Mesendoderm (in vitro differentiated cells): ENCODE measurements at regions not wholly inside any gene's neighbourhood (a gene's known extent, or its start where the extent isn't known, plus 50 kb on each side); places are given as distances from the start of the nearest gene placed in this dataset.
A peak's percentile ranks its signal among the peaks of the same experiment; 100 is the strongest.

Source experiments
- DNase-seq: peaks from one replicate; pipeline ENCODE4 v3.0.0; 2013
- H2AK5ac ChIP-seq: 2 replicates; pipeline ENCODE4 v1.6.1; 2013; ENCODE audit warnings: low read length, inconsistent platforms
- H2BK120ac ChIP-seq: 2 replicates; pipeline ENCODE4 v1.6.1; 2013; ENCODE audit warnings: low read depth, mild to moderate bottlenecking, low read length, moderate library complexity, mixed read lengths
- H2BK15ac ChIP-seq: replicated peaks from 2 replicates; pipeline ENCODE4 v1.6.1; 2013; ENCODE audit warnings: low read depth, mild to moderate bottlenecking, moderate library complexity
- H2BK5ac ChIP-seq: 2 replicates; pipeline ENCODE4 v1.6.1; 2013; ENCODE audit warnings: low read length, inconsistent platforms
- H3K18ac ChIP-seq: 2 replicates; pipeline ENCODE4 v1.6.1; 2013; ENCODE audit warnings: mild to moderate bottlenecking, low read length, mixed read lengths
- H3K23ac ChIP-seq: one replicate; pipeline ENCODE4 v1.6.1; 2013; ENCODE audit warnings: low read length
- H3K27ac ChIP-seq: 2 replicates; pipeline ENCODE4 v1.5.1; 2013; ENCODE audit warnings: low read depth, mild to moderate bottlenecking, inconsistent platforms, low read length, moderate library complexity
- H3K27me3 ChIP-seq: 2 replicates; pipeline ENCODE4 v1.6.1; 2013; ENCODE audit warnings: low read length, control low read depth, mild to moderate bottlenecking, inconsistent platforms; ENCODE audit not compliant: insufficient read depth, poor library complexity
- H3K36me3 ChIP-seq: 2 replicates; pipeline ENCODE4 v1.6.1; 2013; ENCODE audit warnings: low read length, inconsistent platforms; ENCODE audit not compliant: control insufficient read depth, insufficient read depth
- H3K4ac ChIP-seq: one replicate; pipeline ENCODE4 v1.6.1; 2013; ENCODE audit warnings: low read depth, mild to moderate bottlenecking, low read length, moderate library complexity
- H3K4me1 ChIP-seq: 2 replicates; pipeline ENCODE4 v1.6.1; 2013; ENCODE audit warnings: low read depth, low read length, inconsistent platforms; ENCODE audit not compliant: control insufficient read depth
- H3K4me2 ChIP-seq: 2 replicates; pipeline ENCODE4 v1.6.1; 2013; ENCODE audit warnings: low read length
- H3K4me3 ChIP-seq: 2 replicates; pipeline ENCODE4 v1.5.1; 2013; ENCODE audit warnings: mild to moderate bottlenecking, low read length
- H3K56ac ChIP-seq: one replicate; pipeline ENCODE4 v1.6.1; 2013; ENCODE audit warnings: low read length
- H3K79me1 ChIP-seq: 2 replicates; pipeline ENCODE4 v1.6.1; 2013; ENCODE audit warnings: low read length, inconsistent platforms
- H3K79me2 ChIP-seq: 2 replicates; pipeline ENCODE4 v1.6.1; 2013; ENCODE audit warnings: mild to moderate bottlenecking, low read length; ENCODE audit not compliant: control insufficient read depth, insufficient read depth
- H3K9ac ChIP-seq: 2 replicates; pipeline ENCODE4 v1.6.1; 2013; ENCODE audit warnings: low read length, inconsistent platforms
- H4K5ac ChIP-seq: one replicate; pipeline ENCODE4 v1.6.1; 2013; ENCODE audit warnings: low read length
- H4K8ac ChIP-seq: one replicate; pipeline ENCODE4 v1.6.1; 2013; ENCODE audit warnings: low read depth, mild to moderate bottlenecking, control low read depth, low read length, moderate library complexity
- WGBS: extraction: QIAGEN DNeasy Blood & Tissue Kit; methylation state at CpG from one replicate; pipeline ENCODE4 v1.1.7; 2013; ENCODE audit warnings: low lambda C conversion rate, missing lambda C conversion rate; ENCODE audit not compliant: insufficient coverage; ENCODE audit errors: extremely low coverage; 5-methylcytosine and 5-hydroxymethylcytosine counted together

GRCh38 chr1:195394567-195394966 is 1213.7 kb downstream of the KCNT2 start:
- H2AK5ac ChIP-seq: no peak overlapping the region
- WGBS: no CpG with 5 or more reads among the region's 1 CpG
- H3K9ac ChIP-seq: no peak overlapping the region
- no peaks in the 10 kb centered on the region for H3K27me3 ChIP-seq
- no peak overlapping the region for H3K4ac ChIP-seq
- H3K4me1 ChIP-seq: no peaks in the 10 kb centered on the region
- H4K5ac ChIP-seq: no peak overlapping the region
- H3K4me3 ChIP-seq: no peak overlapping the region
- H3K23ac ChIP-seq: no peak overlapping the region
- no peak overlapping the region for H2BK15ac ChIP-seq
- H3K4me2 ChIP-seq: no peak overlapping the region
- H2BK5ac ChIP-seq: no peak overlapping the region
- H3K79me1 ChIP-seq: no peaks in the 10 kb centered on the region
- no peak overlapping the region for H3K18ac ChIP-seq
- DNase-seq: peak; percentile 1
- no peaks in the 10 kb centered on the region for H3K79me2 ChIP-seq
- H3K56ac ChIP-seq: no peak overlapping the region
- no peak overlapping the region for H3K27ac ChIP-seq
- no peak overlapping the region for H2BK120ac ChIP-seq
- H3K36me3 ChIP-seq: no peaks in the 10 kb centered on the region
- no peak overlapping the region for H4K8ac ChIP-seq

GRCh38 chr1:195376190-195376589 is 1232.0 kb downstream of the KCNT2 start:
- H3K4me3 ChIP-seq: no peak overlapping the region
- H3K23ac ChIP-seq: no peak overlapping the region
- no peak overlapping the region for H4K8ac ChIP-seq
- H3K27ac ChIP-seq: no peak overlapping the region
- H3K4ac ChIP-seq: no peak overlapping the region
- H3K27me3 ChIP-seq: no peaks in the 10 kb centered on the region
- H3K79me1 ChIP-seq: no peaks in the 10 kb centered on the region
- DNase-seq: peak; percentile 1
- H3K9ac ChIP-seq: no peak overlapping the region
- H3K56ac ChIP-seq: no peak overlapping the region
- no peak overlapping the region for H3K18ac ChIP-seq
- no peak overlapping the region for H2AK5ac ChIP-seq
- no peak overlapping the region for H3K4me2 ChIP-seq
- H3K79me2 ChIP-seq: no peaks in the 10 kb centered on the region
- H2BK5ac ChIP-seq: no peak overlapping the region
- no peak overlapping the region for H4K5ac ChIP-seq
- no peak overlapping the region for H2BK120ac ChIP-seq
- H2BK15ac ChIP-seq: no peak overlapping the region
- no peaks in the 10 kb centered on the region for H3K4me1 ChIP-seq
- H3K36me3 ChIP-seq: no peaks in the 10 kb centered on the region

GRCh38 chr1:195373856-195374255 is 1234.4 kb downstream of the KCNT2 start:
- DNase-seq: no peak
- no peaks in the 10 kb centered on the region for H3K4me1 ChIP-seq
- H3K4me3 ChIP-seq: no peak overlapping the region
- no peak overlapping the region for H2AK5ac ChIP-seq
- no peak overlapping the region for H3K23ac ChIP-seq
- no peak overlapping the region for H3K27ac ChIP-seq
- H3K56ac ChIP-seq: no peak overlapping the region
- H4K8ac ChIP-seq: no peak overlapping the region
- no peak overlapping the region for H2BK120ac ChIP-seq
- H3K79me1 ChIP-seq: no peaks in the 10 kb centered on the region
- H2BK15ac ChIP-seq: no peak overlapping the region
- no peak overlapping the region for H3K4ac ChIP-seq
- H3K79me2 ChIP-seq: no peaks in the 10 kb centered on the region
- no peaks in the 10 kb centered on the region for H3K36me3 ChIP-seq
- H2BK5ac ChIP-seq: no peak overlapping the region
- H4K5ac ChIP-seq: no peak overlapping the region
- H3K9ac ChIP-seq: no peak overlapping the region
- no CpG with 5 or more reads among the region's 3 CpGs for WGBS
- H3K27me3 ChIP-seq: no peaks in the 10 kb centered on the region
- no peak overlapping the region for H3K4me2 ChIP-seq
- H3K18ac ChIP-seq: no peak overlapping the region

GRCh38 chr1:195345149-195345548 is 1263.1 kb downstream of the KCNT2 start:
- Histone ChIP-seq H3K4me3 (no peak overlapping the region), H3K4me2 (no peak overlapping the region), H2BK5ac (no peak overlapping the region), H3K27me3 (no peaks in the 10 kb centered on the region), H3K4me1 (no peaks in the 10 kb centered on the region), H4K5ac (no peak overlapping the region), H3K9ac (no peak overlapping the region), H4K8ac (no peak overlapping the region), H3K79me2 (no peaks in the 10 kb centered on the region), H3K79me1 (no peaks in the 10 kb centered on the region), H2BK120ac (no peak overlapping the region), H3K18ac (no peak overlapping the region), H3K56ac (no peak overlapping the region), H2AK5ac (no peak overlapping the region), H3K4ac (no peak overlapping the region), H2BK15ac (no peak overlapping the region), H3K27ac (no peak overlapping the region), H3K36me3 (no peaks in the 10 kb centered on the region), H3K23ac (no peak overlapping the region)
- WGBS: no CpG with 5 or more reads among the region's 8 CpGs
- peak; percentile 73 for DNase-seq

- H3K36me3 ChIP-seq: no peaks in the 10 kb centered on the region
- no peak overlapping the region for H3K18ac ChIP-seq
- H3K4ac ChIP-seq: no peak overlapping the region
- no peak overlapping the region for H3K9ac ChIP-seq
- no peak overlapping the region for H3K4me3 ChIP-seq
- H3K79me2 ChIP-seq: no peaks in the 10 kb centered on the region
- H3K23ac ChIP-seq: no peak overlapping the region
- H2BK5ac ChIP-seq: no peak overlapping the region
- no peak overlapping the region for H4K5ac ChIP-seq
- H4K8ac ChIP-seq: no peak overlapping the region
- H3K4me2 ChIP-seq: no peak overlapping the region
- H2BK120ac ChIP-seq: no peak overlapping the region
- H2AK5ac ChIP-seq: no peak overlapping the region
- no peak overlapping the region for H3K56ac ChIP-seq
- H3K27me3 ChIP-seq: no peaks in the 10 kb centered on the region
- peaks cover 2% of the 10 kb centered on the region for H3K4me1 ChIP-seq
- no peaks in the 10 kb centered on the region for H3K79me1 ChIP-seq
- H3K27ac ChIP-seq: no peak overlapping the region
- no peak for DNase-seq
- H2BK15ac ChIP-seq: no peak overlapping the region
Observed at GRCh38 chr1:195337646-195338045, 1270.6 kb downstream of the KCNT2 start.

- Histone ChIP-seq H3K36me3 (no peaks in the 10 kb centered on the region), H3K79me2 (no peaks in the 10 kb centered on the region), H3K27ac (no peak overlapping the region), H2BK5ac (no peak overlapping the region), H3K79me1 (no peaks in the 10 kb centered on the region), H3K4me2 (no peak overlapping the region), H2BK15ac (no peak overlapping the region), H3K56ac (no peak overlapping the region), H4K5ac (no peak overlapping the region), H3K4ac (no peak overlapping the region), H3K9ac (no peak overlapping the region), H3K4me3 (no peak overlapping the region), H3K18ac (peak overlapping the region; percentile 68), H3K4me1 (peaks cover 2% of the 10 kb centered on the region), H3K23ac (no peak overlapping the region), H2BK120ac (no peak overlapping the region), H2AK5ac (no peak overlapping the region), H4K8ac (no peak overlapping the region), H3K27me3 (no peaks in the 10 kb centered on the region)
- DNase-seq: peak; percentile 50
- WGBS: no CpG with 5 or more reads among the region's 1 CpG
Observed at GRCh38 chr1:195336812-195337211, 1271.4 kb downstream of the KCNT2 start.
